Spleen (tissue), 11 donors: ENCODE measurements at regions not wholly inside any gene's neighbourhood (a gene's known extent, or its start where the extent isn't known, plus 50 kb on each side); places are given as distances from the start of the nearest gene placed in this dataset.

Experiments
- DNase-seq: peaks from one replicate; pipeline ENCODE4 v3.0.0-alpha.2; 2020
- H3K27ac ChIP-seq, 8 donors: fragments of 200-600 bp; sonication (generic) in 7 of 8; 1 replicate in 4 of 8; 2 replicates in 4 of 8; pipeline versions ENCODE4 v1.5.0 to v1.8.0; 2016 to 2021; ENCODE audit warnings: inconsistent platforms in 4 of 8, mild to moderate bottlenecking in 4 of 8, moderate library complexity in 1 of 8
- H3K27me3 ChIP-seq, 7 donors: fragments of 200-600 bp; sonication (generic) in 6 of 7; replicated peaks in 1 of 7; 1 replicate in 4 of 7; 2 replicates in 3 of 7; pipeline versions ENCODE4 v1.5.0 to v1.8.0; 2016 to 2021; ENCODE audit warnings: inconsistent platforms in 3 of 7, mild to moderate bottlenecking in 1 of 7
- H3K36me3 ChIP-seq, 6 donors: fragments of 200-600 bp; sonication (generic) in 5 of 6; 1 replicate in 4 of 6; 2 replicates in 2 of 6; pipeline versions ENCODE4 v1.5.0 to v1.8.0; 2016 to 2021; ENCODE audit warnings: inconsistent platforms in 2 of 6
- H3K4me1 ChIP-seq, 6 donors: fragments of 200-600 bp; sonication (generic) in 5 of 6; 1 replicate in 3 of 6; 2 replicates in 3 of 6; pipeline versions ENCODE4 v1.5.0 to v1.8.0; 2016 to 2021; ENCODE audit warnings: inconsistent platforms in 3 of 6
- H3K4me3 ChIP-seq, 8 donors: fragments of 200-600 bp; sonication (generic) in 7 of 8; 1 replicate in 4 of 8; 2 replicates in 4 of 8; pipeline versions ENCODE4 v1.5.0 to v1.8.0; 2016 to 2021; ENCODE audit warnings: inconsistent platforms in 4 of 8, mild to moderate bottlenecking in 4 of 8, moderate library complexity in 2 of 8
- H3K9me3 ChIP-seq, 8 donors: fragments of 200-600 bp; sonication (generic) in 7 of 8; 1 replicate in 4 of 8; 2 replicates in 4 of 8; pipeline versions ENCODE4 v1.5.0 to v1.8.0; 2016 to 2021; ENCODE audit warnings: inconsistent platforms in 4 of 8
- CTCF ChIP-seq, 11 experiments: fragments of 200-600 bp in 7 of 11; fragments of 450-650 bp in 4 of 11; sonication (generic) in 4 of 11; IDR thresholded peaks in 8 of 11; conservative IDR thresholded peaks in 3 of 11; 1 replicate in 7 of 11; 2 replicates in 4 of 11; pipeline versions ENCODE4 v1.4.0 to v1.8.0; 2016 to 2021; ENCODE audit warnings: antibody characterized with exemption in 11 of 11, inconsistent platforms in 4 of 11, mild to moderate bottlenecking in 1 of 11
- POLR2A ChIP-seq, 3 donors: fragments of 450-650 bp; IDR thresholded peaks; one replicate each; pipeline ENCODE4 v1.5.1; 2017; ENCODE audit warnings: antibody characterized with exemption in 3 of 3, mild to moderate bottlenecking in 1 of 3
- POLR2AphosphoS5 ChIP-seq, 3 donors: sonication (generic); formaldehyde crosslinking; IDR thresholded peaks; one replicate each; pipeline ENCODE4 v1.5.1; 2017; ENCODE audit warnings: antibody characterized with exemption in 3 of 3
- WGBS, 5 donors: extraction: QIAGEN DNeasy Blood & Tissue Kit in 3 of 5; methylation state at CpG; one replicate each; pipeline versions ENCODE4 v1.1.5 to v1.1.7; 2013 to 2018; 5-methylcytosine and 5-hydroxymethylcytosine counted together
- intact Hi-C: fragments of 100-400 bp; cut with DNase I; formaldehyde crosslinking; loops from one replicate; pipeline ENCODE4 v1.15.0; 2023; ENCODE audit warnings: low total_unique reads
- donor health status: healthy with polysubstance abuse.
- donor health status: DM: no; HTN: no; CAD: no; lungs with moderate emphysema.
- donor health status: DM: no; HTN: no; CAD: no.
- donor health status: Bipolar disorder and iron deficiency.
- donor health status: healthy.
- donor health status: DM: no; HTN: no; CAD: no.
- donor health status: DM: yes; HTN: yes; CAD: no.

GRCh38 chr2:65917986-65918385 lies 485.6 kb upstream of the SPRED2 start:
- no peak for TF ChIP-seq POLR2AphosphoS5 (IDR thresholded peaks at IDR 0.05)
- no peak for TF ChIP-seq POLR2A (IDR thresholded peaks at IDR 0.05)
- TF ChIP-seq CTCF (IDR thresholded peaks at IDR 0.05 in 8 of 11, conservative IDR thresholded peaks at IDR 0.05 in 3 of 11), result no peak
- 69 to 85% (median 80%) methylated on average over 2 of the region's 2 CpGs for WGBS, 5 donors
- no peak for DNase-seq

GRCh38 chr2:65916785-65917295 lies 484.4 kb upstream of the SPRED2 start:
- no peaks in the 10 kb centered on the region for H3K4me1 ChIP-seq
- H3K27me3 ChIP-seq, result no peaks in the 10 kb centered on the region
- intact Hi-C loops, result no loop called here
- no peak for DNase-seq
- H3K4me3 ChIP-seq, result no peak overlapping the region
- TF ChIP-seq POLR2A (IDR thresholded peaks at IDR 0.05) (no peak), CTCF (IDR thresholded peaks at IDR 0.05 in 8 of 11, conservative IDR thresholded peaks at IDR 0.05 in 3 of 11) (no peak), POLR2AphosphoS5 (IDR thresholded peaks at IDR 0.05) (no peak)
- H3K9me3 ChIP-seq, result no peaks in the 10 kb centered on the region
- 87 to 98% (median 91%) methylated on average over 2 of the region's 2 CpGs for WGBS, 5 donors
- H3K27ac ChIP-seq, result no peak overlapping the region
- H3K36me3 ChIP-seq, result no peaks in the 10 kb centered on the region

More at GRCh38 chr2:65917986-65918385, 485.6 kb upstream of the SPRED2 start:
- Histone ChIP-seq H3K4me3 (no peak overlapping the region), H3K27ac (no peak overlapping the region), H3K27me3 (no peaks in the 10 kb centered on the region), H3K9me3 (no peaks in the 10 kb centered on the region), H3K4me1 (peaks cover 0 to 7% (median 3%) of the 10 kb centered on the region in 6 donors), H3K36me3 (no peaks in the 10 kb centered on the region)
- intact Hi-C loops, result no loop called here

GRCh38 chr2:65916177-65916576 lies 483.8 kb upstream of the SPRED2 start:
- H3K4me3 ChIP-seq, result no peak overlapping the region
- no peak overlapping the region for H3K27ac ChIP-seq
- DNase-seq, result no peak
- no peaks in the 10 kb centered on the region for H3K27me3 ChIP-seq
- H3K4me1 ChIP-seq, result no peaks in the 10 kb centered on the region
- TF ChIP-seq POLR2AphosphoS5 (IDR thresholded peaks at IDR 0.05), result no peak
- no peak for TF ChIP-seq POLR2A (IDR thresholded peaks at IDR 0.05)
- no peak for TF ChIP-seq CTCF (IDR thresholded peaks at IDR 0.05 in 8 of 11, conservative IDR thresholded peaks at IDR 0.05 in 3 of 11)
- H3K9me3 ChIP-seq, result no peaks in the 10 kb centered on the region
- intact Hi-C loops, result no loop called here
- no peaks in the 10 kb centered on the region for H3K36me3 ChIP-seq

GRCh38 chr2:65915273-65915672 lies 482.9 kb upstream of the SPRED2 start:
- Histone ChIP-seq H3K27ac (no peak overlapping the region), H3K36me3 (no peaks in the 10 kb centered on the region), H3K9me3 (no peaks in the 10 kb centered on the region), H3K27me3 (no peaks in the 10 kb centered on the region), H3K4me1 (no peaks in the 10 kb centered on the region), H3K4me3 (no peak overlapping the region)
- no peak for DNase-seq
- intact Hi-C loops, result no loop called here
- no peak for TF ChIP-seq POLR2AphosphoS5 (IDR thresholded peaks at IDR 0.05)
- WGBS, 5 donors, result 84 to 93% (median 91%) methylated on average over 3 of the region's 3 CpGs

GRCh38 chr2:65914244-65914786 lies 481.9 kb upstream of the SPRED2 start:
- Histone ChIP-seq H3K36me3 (no peaks in the 10 kb centered on the region), H3K4me3 (no peak overlapping the region), H3K9me3 (no peaks in the 10 kb centered on the region), H3K27ac (no peak overlapping the region), H3K4me1 (no peaks in the 10 kb centered on the region), H3K27me3 (no peaks in the 10 kb centered on the region)
- intact Hi-C loops, result no loop called here
- 81 to 92% (median 87%) methylated on average over 7 of the region's 7 CpGs for whole genome bisulfite sequencing, 5 donors
- DNase-seq, result no peak
- TF ChIP-seq CTCF (IDR thresholded peaks at IDR 0.05 in 8 of 11, conservative IDR thresholded peaks at IDR 0.05 in 3 of 11), result no peak
- no peak for TF ChIP-seq POLR2A (IDR thresholded peaks at IDR 0.05)
- TF ChIP-seq POLR2AphosphoS5 (IDR thresholded peaks at IDR 0.05), result no peak
